Left lung (tissue), 4 donors: ENCODE measurements at regions not wholly inside any gene's neighbourhood (a gene's known extent, or its start where the extent isn't known, plus 50 kb on each side); places are given as distances from the start of the nearest gene placed in this dataset.

Source experiments
- ATAC-seq: fragments of 200-7000 bp; cut with Tn5 transposase; one replicate; pipeline ENCODE4 v1.9.1; 2020; ENCODE audit warnings: moderate library complexity
- DNase-seq, 4 donors: peaks; one replicate each; pipeline ENCODE4 v3.0.0-alpha.2; 2013 to 2020
- H3K27ac ChIP-seq, 2 donors: fragments of 200-600 bp; sonication (generic) in 1 of 2; one replicate each; pipeline versions ENCODE4 v1.5.0 to v1.8.0; 2020 to 2021
- H3K27me3 ChIP-seq, 2 donors: fragments of 200-600 bp; sonication (generic) in 1 of 2; one replicate each; pipeline versions ENCODE4 v1.5.0 to v1.8.0; 2020 to 2021
- H3K36me3 ChIP-seq, 2 donors: fragments of 200-600 bp; sonication (generic) in 1 of 2; one replicate each; pipeline versions ENCODE4 v1.5.0 to v1.8.0; 2020 to 2021
- H3K4me1 ChIP-seq, 2 donors: fragments of 200-600 bp; one replicate each; pipeline ENCODE4 v1.8.0; 2021
- H3K4me3 ChIP-seq, 2 donors: fragments of 200-600 bp; sonication (generic) in 1 of 2; one replicate each; pipeline versions ENCODE4 v1.5.0 to v1.8.0; 2020 to 2021; ENCODE audit warnings: mild to moderate bottlenecking in 1 of 2
- H3K9me3 ChIP-seq, 2 donors: fragments of 200-600 bp; sonication (generic) in 1 of 2; one replicate each; pipeline versions ENCODE4 v1.5.0 to v1.8.0; 2020 to 2021
- CTCF ChIP-seq, 2 donors: fragments of 200-600 bp; sonication (generic) in 1 of 2; IDR thresholded peaks; one replicate each; pipeline versions ENCODE4 v1.5.0 to v1.8.0; 2021; ENCODE audit warnings: antibody characterized with exemption in 2 of 2
- intact Hi-C, 2 donors: fragments of 100-400 bp; cut with DNase I; formaldehyde crosslinking; loops; one replicate each; pipeline versions ENCODE4 v1.11.2 to v1.14.2; 2022
- donor health status: DM: no; HTN: yes; CAD: no.
- donor health status: DM: no; HTN: no; CAD: no.

GRCh38 chr11:97309291-97309690, 919.5 kb downstream of the JRKL start:
- Histone ChIP-seq H3K36me3 (no peaks in the 10 kb centered on the region), H3K4me1 (no peaks in the 10 kb centered on the region), H3K4me3 (no peak overlapping the region), H3K27ac (no peak overlapping the region), H3K27me3 (no peaks in the 10 kb centered on the region), H3K9me3 (no peaks in the 10 kb centered on the region)
- DNase-seq, result peak in 2 of 4 donors; percentile 9 to 17
- ATAC-seq, result no peak
- no peak for TF ChIP-seq CTCF (IDR thresholded peaks at IDR 0.05)
- intact Hi-C loops, result no loop called here

GRCh38 chr11:97325693-97326092, 935.9 kb downstream of the JRKL start:
- no peaks in the 10 kb centered on the region for H3K4me1 ChIP-seq
- no peak overlapping the region for H3K27ac ChIP-seq
- H3K4me3 ChIP-seq, result no peak overlapping the region
- H3K9me3 ChIP-seq, result peaks cover 0 to 35% of the 10 kb centered on the region in 2 donors
- DNase-seq (no peak), ATAC-seq (no peak)
- intact Hi-C loops, result no loop called here
- no peak for TF ChIP-seq CTCF (IDR thresholded peaks at IDR 0.05)
- no peaks in the 10 kb centered on the region for H3K27me3 ChIP-seq
- H3K36me3 ChIP-seq, result no peaks in the 10 kb centered on the region

- peaks cover 0 to 2% of the 10 kb centered on the region in 2 donors for H3K9me3 ChIP-seq
- intact Hi-C loops, result no loop called here
- ATAC-seq, result no peak
- H3K4me3 ChIP-seq, result no peak overlapping the region
- H3K27ac ChIP-seq, result no peak overlapping the region
- no peak for DNase-seq
- no peaks in the 10 kb centered on the region for H3K36me3 ChIP-seq
- no peaks in the 10 kb centered on the region for H3K4me1 ChIP-seq
- H3K27me3 ChIP-seq, result no peaks in the 10 kb centered on the region
- no peak for TF ChIP-seq CTCF (IDR thresholded peaks at IDR 0.05)
Observed at GRCh38 chr11:97332271-97332670, 942.5 kb downstream of the JRKL start.

GRCh38 chr11:97336064-97336463, 946.3 kb downstream of the JRKL start:
- TF ChIP-seq CTCF (IDR thresholded peaks at IDR 0.05), result no peak
- intact Hi-C loops, result no loop called here
- ATAC-seq, result no peak

GRCh38 chr11:97345032-97345431, 955.2 kb downstream of the JRKL start:
- ATAC-seq (no peak), DNase-seq (no peak)
- Histone ChIP-seq H3K9me3 (peaks cover 0 to 3% of the 10 kb centered on the region in 2 donors), H3K36me3 (no peaks in the 10 kb centered on the region), H3K4me1 (no peaks in the 10 kb centered on the region), H3K27me3 (no peaks in the 10 kb centered on the region), H3K27ac (no peak overlapping the region), H3K4me3 (no peak overlapping the region)
- no peak for TF ChIP-seq CTCF (IDR thresholded peaks at IDR 0.05)
- intact Hi-C loops, result no loop called here

More at GRCh38 chr11:97336064-97336463, 946.3 kb downstream of the JRKL start:
- Histone ChIP-seq H3K36me3 (no peaks in the 10 kb centered on the region), H3K4me1 (no peaks in the 10 kb centered on the region), H3K27me3 (no peaks in the 10 kb centered on the region), H3K27ac (no peak overlapping the region), H3K4me3 (no peak overlapping the region), H3K9me3 (no peaks in the 10 kb centered on the region)
- DNase-seq, result no peak
